Spinal cord (tissue), 9 donors: ENCODE measurements at regions not wholly inside any gene's neighbourhood (a gene's known extent, or its start where the extent isn't known, plus 50 kb on each side); places are given as distances from the start of the nearest gene placed in this dataset.

Experiments
- DNase-seq, 6 donors: peaks; one replicate each; pipeline versions ENCODE4 v3.0.0 to v3.0.0-alpha.2; 2013 to 2015; ENCODE audit warnings: low spot score in 6 of 6, low read depth in 4 of 6
- H3K27ac ChIP-seq: one replicate; pipeline ENCODE4 v1.5.1; 2013; ENCODE audit warnings: low read depth, low read length, control low read depth
- H3K27me3 ChIP-seq: one replicate; pipeline ENCODE4 v1.6.1; 2013; ENCODE audit warnings: low read length; ENCODE audit not compliant: control insufficient read depth, insufficient read depth
- H3K36me3 ChIP-seq: one replicate; pipeline ENCODE4 v1.6.1; 2013; ENCODE audit warnings: low read length; ENCODE audit not compliant: control insufficient read depth, insufficient read depth
- H3K4me1 ChIP-seq: one replicate; pipeline ENCODE4 v1.6.1; 2013; ENCODE audit warnings: low read length; ENCODE audit not compliant: control insufficient read depth, insufficient read depth
- H3K4me3 ChIP-seq: one replicate; pipeline ENCODE4 v1.5.1; 2013; ENCODE audit warnings: low read depth, low read length, control low read depth
- H3K9me3 ChIP-seq: one replicate; pipeline ENCODE4 v1.6.1; 2013; ENCODE audit warnings: low read length; ENCODE audit not compliant: control insufficient read depth, insufficient read depth
- WGBS: methylation state at CpG from one replicate; pipeline ENCODE4 v1.1.5; 2013; ENCODE audit warnings: missing lambda C conversion rate; ENCODE audit not compliant: insufficient coverage; 5-methylcytosine and 5-hydroxymethylcytosine counted together
- donor health status: healthy.

- no peak overlapping the region for H3K4me3 ChIP-seq
- no peaks in the 10 kb centered on the region for H3K9me3 ChIP-seq
- H3K4me1 ChIP-seq = peaks cover 19% of the 10 kb centered on the region
- WGBS = 93% methylated on average over 5 of the region's 5 CpGs
- no peak overlapping the region for H3K27ac ChIP-seq
- no peak for DNase-seq
- no peaks in the 10 kb centered on the region for H3K36me3 ChIP-seq
- no peaks in the 10 kb centered on the region for H3K27me3 ChIP-seq
These were observed 226.9 kb downstream of the GLRX3 start for GRCh38 chr10:130363051-130363450.

GRCh38 chr10:130363899-130364445, 227.8 kb downstream of the GLRX3 start:
- no peaks in the 10 kb centered on the region for H3K9me3 ChIP-seq
- 92% methylated on average over 6 of the region's 8 CpGs for WGBS
- H3K27ac ChIP-seq = no peak overlapping the region
- H3K4me3 ChIP-seq = no peak overlapping the region
- H3K4me1 ChIP-seq = peaks cover 19% of the 10 kb centered on the region
- H3K36me3 ChIP-seq = no peaks in the 10 kb centered on the region
- no peaks in the 10 kb centered on the region for H3K27me3 ChIP-seq
- DNase-seq = no peak

DNA sequence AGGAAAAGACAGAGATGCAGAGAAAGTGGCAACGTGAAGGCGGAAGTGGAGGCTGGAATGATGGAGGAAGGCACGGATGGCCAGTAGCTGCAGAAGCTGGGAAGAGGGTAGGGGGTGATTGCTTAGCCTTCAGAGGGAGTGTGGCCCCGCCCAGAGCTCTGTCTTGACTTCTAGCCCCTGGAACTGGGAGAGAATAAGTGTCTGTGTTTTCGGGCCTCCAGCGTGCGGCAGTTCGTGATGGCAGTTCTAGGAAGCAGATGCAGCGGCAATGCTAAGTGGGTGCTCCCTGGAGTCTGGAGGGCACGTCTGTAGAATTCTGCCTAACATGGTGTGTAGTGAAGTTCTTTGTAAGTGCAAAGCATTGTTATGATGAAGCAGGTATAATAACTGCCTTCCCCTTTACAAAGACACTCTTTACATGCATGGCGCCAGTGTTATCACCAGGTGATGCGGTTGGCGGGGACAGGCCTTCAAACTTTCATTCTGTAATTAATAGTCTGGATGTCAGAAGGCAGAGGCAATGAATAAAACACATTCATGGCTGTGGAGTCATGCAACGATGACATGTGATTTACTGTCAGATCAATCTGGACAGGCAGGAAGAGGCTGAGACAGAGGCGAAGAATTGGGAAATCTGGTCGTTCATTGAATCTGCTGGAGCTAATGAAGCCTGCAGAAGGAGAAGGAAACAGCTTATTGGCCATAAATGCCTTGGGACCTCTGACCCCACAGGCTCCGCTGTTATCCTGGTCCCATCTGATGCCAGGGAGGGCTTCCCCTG, 228.6 kb downstream of the GLRX3 start:
- Histone ChIP-seq H3K27ac (no peak overlapping the region), H3K4me1 (peaks cover 19% of the 10 kb centered on the region), H3K27me3 (no peaks in the 10 kb centered on the region), H3K36me3 (no peaks in the 10 kb centered on the region), H3K9me3 (no peaks in the 10 kb centered on the region), H3K4me3 (no peak overlapping the region)
- 78% methylated on average over 13 of the region's 17 CpGs for WGBS
- DNase-seq = no peak

GRCh38 chr10:130368761-130369560, 232.8 kb downstream of the GLRX3 start:
- peaks cover 4% of the 10 kb centered on the region for H3K4me1 ChIP-seq
- WGBS = 55% methylated on average over 19 of the region's 20 CpGs
- H3K36me3 ChIP-seq = no peaks in the 10 kb centered on the region

DNA sequence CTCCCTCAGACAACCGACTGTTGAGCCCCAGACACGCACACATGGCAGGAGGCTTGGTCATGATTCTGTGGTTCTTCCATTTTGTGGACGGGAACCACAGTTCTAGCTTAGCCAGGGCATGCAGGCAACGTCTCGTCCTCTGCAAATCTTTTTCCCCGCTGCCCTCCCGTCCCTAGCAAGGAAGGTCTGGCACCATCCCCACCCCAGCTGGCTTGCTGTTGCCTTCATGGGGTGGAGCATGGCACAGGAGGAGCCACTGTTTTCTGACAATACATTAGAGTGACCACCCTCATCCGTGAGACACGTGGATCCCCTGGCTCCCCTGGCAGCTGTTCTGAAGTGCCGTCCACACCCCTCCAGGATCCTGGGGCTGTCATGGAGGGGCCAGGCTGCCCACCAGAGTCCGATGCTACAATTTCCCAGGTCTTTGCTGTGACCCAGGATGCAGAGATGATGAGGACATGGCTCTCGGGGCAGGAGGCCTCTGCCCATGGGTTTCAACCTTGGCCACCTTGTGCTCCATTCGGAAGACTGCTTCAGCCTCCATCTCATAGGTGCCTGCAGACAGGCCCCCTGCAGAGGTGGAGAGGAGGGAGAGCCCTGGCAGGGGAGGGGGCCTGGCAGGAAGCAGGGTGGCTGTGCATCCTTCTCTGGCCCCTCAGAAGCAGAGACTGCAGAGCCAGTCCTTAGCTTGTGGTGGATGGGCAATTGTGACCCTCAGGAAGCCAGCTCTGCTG, 233.6 kb downstream of the GLRX3 start:
- Histone ChIP-seq H3K4me3 (no peak overlapping the region), H3K27me3 (no peaks in the 10 kb centered on the region), H3K27ac (no peak overlapping the region), H3K36me3 (no peaks in the 10 kb centered on the region), H3K9me3 (no peaks in the 10 kb centered on the region), H3K4me1 (peaks cover 4% of the 10 kb centered on the region)
- DNase-seq = no peak
- WGBS = 80% methylated on average over 11 of the region's 13 CpGs

More at GRCh38 chr10:130368761-130369560, 232.8 kb downstream of the GLRX3 start:
- H3K27ac ChIP-seq = no peak overlapping the region
- H3K27me3 ChIP-seq = no peaks in the 10 kb centered on the region
- no peak for DNase-seq
- H3K9me3 ChIP-seq = no peaks in the 10 kb centered on the region
- no peak overlapping the region for H3K4me3 ChIP-seq

- Histone ChIP-seq H3K9me3 (no peaks in the 10 kb centered on the region), H3K4me3 (no peak overlapping the region), H3K27ac (no peak overlapping the region), H3K36me3 (no peaks in the 10 kb centered on the region), H3K27me3 (no peaks in the 10 kb centered on the region), H3K4me1 (peaks cover 4% of the 10 kb centered on the region)
- 75% methylated on average over 9 of the region's 10 CpGs for WGBS
- no peak for DNase-seq
These were observed 234.5 kb downstream of the GLRX3 start for GRCh38 chr10:130370721-130371120.

DNA sequence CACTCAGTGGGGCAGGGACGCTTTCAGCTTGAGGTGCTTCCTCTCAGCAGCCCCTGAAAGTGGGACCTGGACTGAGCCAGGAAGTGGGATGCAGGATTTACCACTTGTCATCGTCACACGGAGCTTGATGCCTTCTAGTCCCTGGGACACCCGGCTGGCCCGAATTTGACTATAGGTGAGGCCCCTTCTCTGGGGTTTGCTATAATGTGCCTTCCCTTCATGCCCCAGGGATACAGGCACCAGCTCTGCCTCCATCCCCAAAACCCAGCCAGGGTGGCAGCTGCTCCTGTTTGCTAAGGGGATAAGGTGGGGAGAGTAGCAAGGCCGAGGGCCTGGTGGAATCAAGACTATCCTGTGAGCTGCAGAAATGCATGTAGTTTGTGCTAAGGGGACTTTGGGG, 235.0 kb downstream of the GLRX3 start:
- Histone ChIP-seq H3K27ac (no peak overlapping the region), H3K4me1 (peaks cover 4% of the 10 kb centered on the region), H3K36me3 (no peaks in the 10 kb centered on the region), H3K4me3 (no peak overlapping the region), H3K9me3 (no peaks in the 10 kb centered on the region), H3K27me3 (no peaks in the 10 kb centered on the region)
- no peak for DNase-seq
- 91% methylated on average over 5 of the region's 6 CpGs for WGBS

DNA sequence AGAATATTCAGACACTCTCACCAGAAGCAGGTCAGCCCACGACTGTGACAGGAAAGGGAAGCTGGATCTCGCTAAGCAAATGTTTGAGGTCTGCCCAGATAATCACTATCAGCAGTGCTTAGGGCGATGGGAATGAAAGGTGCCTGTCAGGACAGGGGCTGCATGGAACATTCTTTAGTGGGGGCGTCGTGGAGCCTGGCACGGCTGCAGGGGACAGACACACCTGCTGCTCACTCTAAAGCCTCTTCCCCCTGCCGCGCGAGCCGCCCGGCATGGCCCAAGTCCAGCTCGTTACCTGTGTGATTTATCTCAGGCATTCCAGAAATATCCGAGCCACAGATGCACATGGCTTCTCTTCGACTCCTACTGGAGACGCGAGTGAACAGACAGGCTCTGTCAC, 235.5 kb downstream of the GLRX3 start:
- DNase-seq = no peak
- peaks cover 4% of the 10 kb centered on the region for H3K4me1 ChIP-seq
- WGBS = 71% methylated on average over 14 of the region's 16 CpGs
- H3K4me3 ChIP-seq = no peak overlapping the region
- H3K27ac ChIP-seq = no peak overlapping the region
- H3K36me3 ChIP-seq = no peaks in the 10 kb centered on the region
- no peaks in the 10 kb centered on the region for H3K27me3 ChIP-seq
- no peaks in the 10 kb centered on the region for H3K9me3 ChIP-seq

GRCh38 chr10:130372222-130372621, 236.0 kb downstream of the GLRX3 start:
- H3K27ac ChIP-seq = no peak overlapping the region
- no peaks in the 10 kb centered on the region for H3K27me3 ChIP-seq
- peaks cover 4% of the 10 kb centered on the region for H3K4me1 ChIP-seq
- no peaks in the 10 kb centered on the region for H3K36me3 ChIP-seq
- no peak for DNase-seq
- no peaks in the 10 kb centered on the region for H3K9me3 ChIP-seq
- H3K4me3 ChIP-seq = no peak overlapping the region
- 91% methylated on average over 11 of the region's 11 CpGs for WGBS
